ENCODE measurements at regions not wholly inside any gene's neighbourhood (a gene's known extent, or its start where the extent isn't known, plus 50 kb on each side); places are given as distances from the start of the nearest gene placed in this dataset.

GRCh38 chr20:63128367-63128766, 87.6 kb downstream of the YTHDF1 start:
- TF ChIP-seq CTCF (IDR thresholded peaks at IDR 0.05) = no peak
- TF ChIP-seq ZFX (IDR thresholded peaks at IDR 0.05; ENCODE audit: borderline replicate concordance) = no peak

All from 22Rv1 (cell line).